IgD-negative memory B cell (primary cell): ENCODE measurements at regions not wholly inside any gene's neighbourhood (a gene's known extent, or its start where the extent isn't known, plus 50 kb on each side); places are given as distances from the start of the nearest gene placed in this dataset.

Experiments used
- H3K27ac Mint-ChIP-seq, 3 donors: one replicate each; pipeline ENCODE4 v1.8.0; 2020 to 2022; ENCODE audit warnings: mild to moderate bottlenecking in 3 of 3, mixed read lengths in 3 of 3, moderate library complexity in 1 of 3
- H3K27me3 Mint-ChIP-seq: one replicate; pipeline ENCODE4 v1.8.0; 2021; ENCODE audit warnings: mixed read lengths
- H3K36me3 Mint-ChIP-seq: one replicate; pipeline ENCODE4 v1.8.0; 2020; ENCODE audit warnings: mild to moderate bottlenecking, mixed read lengths
- H3K4me1 Mint-ChIP-seq, 3 donors: one replicate each; pipeline ENCODE4 v1.8.0; 2020 to 2022; ENCODE audit warnings: mixed read lengths in 3 of 3, mild to moderate bottlenecking in 1 of 3
- H3K4me3 Mint-ChIP-seq, 4 donors: one replicate each; pipeline ENCODE4 v1.8.0; 2020 to 2022; ENCODE audit warnings: mild to moderate bottlenecking in 4 of 4, mixed read lengths in 4 of 4, moderate library complexity in 3 of 4
- H3K9me3 Mint-ChIP-seq, 3 donors: one replicate each; pipeline ENCODE4 v1.8.0; 2020 to 2021; ENCODE audit warnings: mixed read lengths in 3 of 3, mild to moderate bottlenecking in 1 of 3

GRCh38 chr12:58819985-58820384 lies 100.3 kb downstream of the LRIG3 start:
- no peaks in the 10 kb centered on the region for H3K27me3 Mint-ChIP-seq
- no peaks in the 10 kb centered on the region for H3K9me3 Mint-ChIP-seq
- no peaks in the 10 kb centered on the region for H3K4me1 Mint-ChIP-seq
- no peak overlapping the region for H3K27ac Mint-ChIP-seq
- H3K4me3 Mint-ChIP-seq: no peak overlapping the region
- H3K36me3 Mint-ChIP-seq: peaks cover 2% of the 10 kb centered on the region
